Right cardiac atrium (tissue), 5 donors: ENCODE measurements at regions not wholly inside any gene's neighbourhood (a gene's known extent, or its start where the extent isn't known, plus 50 kb on each side); places are given as distances from the start of the nearest gene placed in this dataset.

Source experiments
- ATAC-seq, 2 donors: fragments of 200-7000 bp; cut with Tn5 transposase; one replicate each; pipeline versions ENCODE4 v1.8.0 to v1.9.1; 2020; ENCODE audit warnings: moderate library complexity in 2 of 2, mild to moderate bottlenecking in 1 of 2
- DNase-seq, 3 donors: peaks; one replicate each; pipeline ENCODE4 v3.0.0-alpha.2; 2020
- H3K27ac ChIP-seq: one replicate; pipeline ENCODE4 v1.5.1; 2013; ENCODE audit warnings: mild to moderate bottlenecking, low read length, control low read depth, moderate library complexity
- H3K27me3 ChIP-seq: one replicate; pipeline ENCODE4 v1.6.1; 2013; ENCODE audit not compliant: control insufficient read depth, insufficient read depth
- H3K4me1 ChIP-seq: one replicate; pipeline ENCODE4 v1.6.1; 2013; ENCODE audit warnings: low read length; ENCODE audit not compliant: control insufficient read depth, insufficient read depth
- H3K4me3 ChIP-seq: one replicate; pipeline ENCODE4 v1.5.1; 2013; ENCODE audit warnings: low read length, control low read depth
- H3K9me3 ChIP-seq: one replicate; pipeline ENCODE4 v1.6.1; 2013; ENCODE audit warnings: low read length; ENCODE audit not compliant: control insufficient read depth
- WGBS: extraction: QIAGEN DNeasy Blood & Tissue Kit; methylation state at CpG from one replicate; pipeline ENCODE4 v1.1.7; 2013; 5-methylcytosine and 5-hydroxymethylcytosine counted together
- intact Hi-C, 4 donors: fragments of 100-400 bp; cut with DNase I; formaldehyde crosslinking; loops; one replicate each; pipeline versions ENCODE4 v1.11.0 to v1.14.0; 2022 to 2023
- donor health status: healthy with polysubstance abuse.
- donor health status: DM: no; HTN: yes; CAD: no.
- donor health status: DM: no; HTN: no; CAD: no.
- donor health status: DM: no; HTN: yes; CAD: no; lungs with severe emphysema.
- donor health status: DM: yes; HTN: yes; CAD: no.

DNA sequence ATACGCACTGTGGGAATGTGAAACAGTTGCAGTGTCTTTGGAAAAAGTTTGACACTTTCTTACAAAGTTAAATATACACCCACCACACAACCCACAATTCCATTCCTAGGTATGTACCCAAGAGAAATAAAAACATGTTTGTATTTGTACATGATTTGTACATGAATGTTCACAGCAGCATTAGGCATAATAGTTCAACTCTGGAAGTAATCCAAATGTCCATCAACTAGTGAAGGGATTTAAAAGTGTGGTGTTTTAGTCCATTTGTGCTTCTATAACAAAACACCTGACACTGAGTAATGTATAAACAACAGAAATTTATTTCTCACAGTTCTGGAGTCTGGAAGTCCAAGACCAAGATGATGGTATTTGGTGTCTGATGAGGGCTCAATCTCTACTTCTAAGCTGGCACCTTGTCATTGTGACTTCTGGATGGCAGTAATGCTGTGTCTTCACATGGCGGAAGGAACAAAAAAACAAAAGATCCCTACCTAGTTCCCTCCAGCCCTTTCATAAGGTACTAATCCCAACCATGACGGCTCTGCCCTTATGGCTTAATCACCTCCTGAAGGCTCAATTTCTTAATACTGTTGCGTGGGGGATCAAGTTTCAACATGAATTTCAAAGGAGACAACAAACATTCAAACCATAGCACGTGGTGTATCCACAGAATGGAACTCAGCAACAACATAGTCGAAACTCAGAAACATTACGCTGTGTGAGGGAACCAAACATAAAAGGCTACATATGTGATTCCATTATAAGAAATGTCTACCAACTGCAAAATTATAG is 120.5 kb downstream of the AQP9 start:
- no peaks in the 10 kb centered on the region for H3K27me3 ChIP-seq
- ATAC-seq = no peak
- H3K4me1 ChIP-seq = peaks cover 2% of the 10 kb centered on the region
- H3K4me3 ChIP-seq = no peak overlapping the region
- peaks cover 3% of the 10 kb centered on the region for H3K9me3 ChIP-seq
- intact Hi-C loops = no loop called here
- no peak overlapping the region for H3K27ac ChIP-seq
- WGBS = 90% methylated on average over 7 of the region's 7 CpGs
- no peak for DNase-seq

DNA sequence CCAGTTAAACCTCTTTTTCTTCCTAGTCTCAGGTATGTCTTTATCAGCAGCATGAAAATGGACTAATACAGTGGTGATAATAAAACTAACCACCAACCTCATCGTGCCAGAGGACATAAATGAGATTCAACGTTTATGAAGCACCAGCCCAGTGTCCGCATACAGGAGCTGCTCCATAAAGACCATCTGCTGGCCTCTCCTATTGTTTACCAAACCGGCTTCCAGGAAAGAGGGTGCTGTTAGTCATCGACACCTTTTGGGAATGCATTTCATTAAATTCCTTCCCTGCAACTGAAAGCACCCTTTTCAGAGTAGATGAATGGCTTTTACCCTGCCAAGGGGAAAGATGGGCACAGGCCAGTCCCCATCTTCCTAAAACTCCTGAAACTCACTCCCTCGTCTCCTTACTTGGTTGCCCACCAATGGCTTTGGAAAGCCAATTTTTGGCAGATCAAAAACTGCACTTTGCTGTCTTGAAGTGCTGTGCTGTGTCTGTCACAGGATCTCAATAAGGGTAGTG is 122.1 kb downstream of the AQP9 start:
- H3K4me3 ChIP-seq = no peak overlapping the region
- peaks cover 3% of the 10 kb centered on the region for H3K4me1 ChIP-seq
- DNase-seq = no peak
- H3K27ac ChIP-seq = peak overlapping the region; percentile 90
- ATAC-seq = peak; percentile 25 to 28
- no peaks in the 10 kb centered on the region for H3K27me3 ChIP-seq
- H3K9me3 ChIP-seq = peaks cover 3% of the 10 kb centered on the region
- WGBS = 48% methylated on average over 6 of the region's 6 CpGs
- intact Hi-C loops = no loop called here

DNA sequence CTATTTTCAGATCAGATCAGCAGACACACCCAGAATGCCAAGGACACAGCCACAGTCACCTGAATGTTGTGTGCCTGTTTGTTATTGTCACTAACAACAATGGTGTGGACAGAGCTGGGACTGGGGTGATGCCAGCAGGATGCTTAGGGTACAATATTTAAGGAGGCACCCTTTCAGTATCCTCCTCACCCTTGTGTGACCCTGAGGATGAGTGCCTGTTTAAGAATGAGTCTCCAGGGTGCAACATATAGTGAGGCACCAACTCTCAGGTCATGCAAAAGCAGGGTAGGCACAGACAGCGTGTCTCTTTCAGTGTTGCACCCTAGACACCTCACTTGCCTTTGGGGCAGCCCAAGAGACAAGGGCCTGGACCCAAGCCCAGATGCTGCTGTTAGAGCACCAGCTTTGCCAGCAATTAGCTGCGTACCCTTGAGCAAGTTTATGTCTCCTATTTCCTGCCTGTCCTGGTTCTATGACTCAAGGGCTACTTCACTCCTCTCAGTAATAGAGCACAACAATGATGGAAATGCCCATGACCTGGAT is 122.6 kb downstream of the AQP9 start:
- Histone ChIP-seq H3K4me3 (no peak overlapping the region), H3K4me1 (peaks cover 3% of the 10 kb centered on the region), H3K27me3 (no peaks in the 10 kb centered on the region), H3K9me3 (no peaks in the 10 kb centered on the region), H3K27ac (peak overlapping the region; percentile 90)
- peak; percentile 53 to 87 (median 83) for DNase-seq
- WGBS = 65% methylated on average over 2 of the region's 2 CpGs
- intact Hi-C loops = no loop called here
- peak; percentile 88 to 89 for ATAC-seq

DNA sequence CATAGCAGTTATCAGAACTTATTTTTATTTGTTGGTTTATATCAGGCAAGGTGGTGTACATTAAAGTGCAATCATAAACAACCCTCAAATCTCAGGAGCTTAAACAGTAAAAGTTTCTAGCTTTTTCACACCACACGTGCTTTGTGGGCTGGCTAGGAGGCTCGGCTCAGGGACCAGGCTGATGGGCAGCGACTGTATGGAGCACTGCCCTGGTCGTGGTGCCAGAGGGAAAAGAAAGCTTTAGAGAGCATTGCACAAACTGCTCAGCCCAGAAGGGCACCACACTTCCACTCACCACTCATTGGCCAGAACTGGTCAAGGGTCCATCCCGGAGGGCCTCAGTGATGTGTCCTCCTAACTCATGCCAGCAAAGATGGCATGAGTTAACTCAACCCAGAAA is 123.2 kb downstream of the AQP9 start:
- WGBS = 93% methylated on average over 5 of the region's 5 CpGs
- H3K27ac ChIP-seq = peak overlapping the region; percentile 99
- ATAC-seq (no peak), DNase-seq (no peak)
- H3K27me3 ChIP-seq = no peaks in the 10 kb centered on the region
- no peak overlapping the region for H3K4me3 ChIP-seq
- no peaks in the 10 kb centered on the region for H3K9me3 ChIP-seq
- intact Hi-C loops = no loop called here
- H3K4me1 ChIP-seq = peaks cover 3% of the 10 kb centered on the region

DNA sequence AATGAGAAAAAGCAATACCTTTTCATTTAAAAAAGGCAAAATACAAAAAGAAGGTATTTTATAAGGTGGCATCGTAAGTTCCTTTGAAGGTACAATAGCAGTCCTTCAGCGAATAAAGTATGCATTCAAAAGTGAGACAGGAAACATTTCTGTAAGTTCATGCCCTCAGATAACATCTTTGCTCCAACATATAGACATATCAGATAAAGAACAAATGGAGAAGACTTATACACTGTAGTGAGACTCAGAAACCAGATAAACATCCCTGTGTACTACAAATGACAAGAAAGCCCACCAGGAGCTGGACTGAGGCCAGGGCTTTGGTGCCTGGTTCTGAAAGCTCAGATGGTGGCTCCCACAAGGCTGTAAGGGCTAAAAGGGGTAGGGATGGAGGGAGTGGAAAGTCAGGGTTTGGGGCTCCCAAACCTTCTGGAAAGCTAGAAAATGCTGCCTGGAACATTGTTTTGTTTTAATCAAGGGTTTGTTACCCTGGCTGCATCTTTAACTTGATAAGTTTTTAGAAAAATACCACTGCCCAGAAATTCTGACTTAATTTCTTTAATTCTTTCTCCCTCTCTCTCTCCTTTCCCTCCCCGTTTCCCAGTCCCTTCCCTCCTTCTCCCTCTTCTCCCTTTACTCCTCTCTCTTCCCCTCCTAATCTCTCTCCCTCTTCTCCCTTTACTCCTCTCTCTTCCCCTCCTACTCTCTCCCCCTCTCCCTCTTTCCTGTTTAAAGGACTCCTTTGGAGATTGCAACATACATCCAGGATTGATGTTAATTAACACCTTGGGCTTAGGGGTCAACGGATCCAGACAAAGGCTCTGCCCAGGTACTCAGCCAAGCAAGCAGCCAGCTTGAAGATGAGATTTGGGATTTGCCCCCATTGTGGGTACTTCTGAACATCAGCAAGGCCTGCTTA is 126.1 kb downstream of the AQP9 start:
- Histone ChIP-seq H3K4me3 (no peak overlapping the region), H3K27me3 (no peaks in the 10 kb centered on the region), H3K4me1 (peaks cover 3% of the 10 kb centered on the region), H3K9me3 (no peaks in the 10 kb centered on the region), H3K27ac (no peak overlapping the region)
- WGBS = 76% methylated on average over 4 of the region's 4 CpGs
- DNase-seq (no peak), ATAC-seq (no peak)
- intact Hi-C loops = no loop called here

DNA sequence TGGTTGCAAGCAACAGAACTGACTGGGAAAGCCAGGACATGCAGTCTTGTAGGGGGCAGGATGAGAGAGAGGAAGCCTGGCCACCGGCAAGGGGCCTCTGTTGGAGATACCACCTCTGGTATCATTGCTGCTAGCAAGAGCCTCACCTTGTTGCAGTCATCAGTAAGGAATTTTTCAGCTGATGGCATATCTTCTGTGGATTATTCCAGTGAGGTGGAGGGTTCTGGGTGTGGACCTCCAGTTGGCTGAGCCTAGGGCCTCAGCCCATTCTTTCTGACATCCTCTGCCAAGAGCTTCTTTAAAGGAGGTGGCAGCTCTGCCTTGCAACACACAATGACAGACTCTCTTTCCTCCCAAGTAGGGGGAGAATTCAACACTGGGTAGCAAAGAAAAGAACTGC is 128.9 kb downstream of the AQP9 start:
- no peak for DNase-seq
- ATAC-seq = no peak
- Histone ChIP-seq H3K27me3 (no peaks in the 10 kb centered on the region), H3K4me1 (peaks cover 6% of the 10 kb centered on the region), H3K4me3 (no peak overlapping the region), H3K9me3 (peaks cover 2% of the 10 kb centered on the region), H3K27ac (no peak overlapping the region)
- intact Hi-C loops = no loop called here
- 45% methylated on average over 1 of the region's 1 CpG for WGBS

DNA sequence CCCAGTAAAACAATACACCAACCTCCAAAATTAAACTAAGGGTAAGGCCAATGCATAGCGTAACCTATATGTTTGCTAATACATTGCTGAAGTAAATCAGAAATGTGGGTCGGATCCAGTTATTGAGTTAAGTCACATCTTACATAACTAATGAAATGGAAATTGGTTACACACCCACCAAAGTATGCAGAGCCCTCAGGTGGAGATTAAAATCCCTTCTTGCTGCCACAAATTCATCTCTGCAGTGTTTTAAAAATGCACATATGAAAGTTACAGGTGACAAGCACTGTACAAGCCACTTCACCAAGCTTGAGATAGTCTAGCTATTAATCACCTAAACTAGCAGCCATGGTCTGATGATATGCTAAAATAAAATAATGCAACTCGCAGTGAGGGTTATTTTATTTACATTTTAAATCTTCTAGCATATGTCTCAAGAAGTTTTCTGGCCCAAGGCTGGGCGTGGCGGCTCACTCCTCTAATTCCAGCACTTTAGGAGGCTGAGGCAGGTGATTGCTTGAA is 130.6 kb downstream of the AQP9 start:
- DNase-seq = no peak
- Histone ChIP-seq H3K27ac (no peak overlapping the region), H3K4me1 (peaks cover 5% of the 10 kb centered on the region), H3K4me3 (no peak overlapping the region), H3K9me3 (peaks cover 2% of the 10 kb centered on the region), H3K27me3 (no peaks in the 10 kb centered on the region)
- no peak for ATAC-seq
- intact Hi-C loops = no loop called here
- 84% methylated on average over 5 of the region's 5 CpGs for WGBS

DNA sequence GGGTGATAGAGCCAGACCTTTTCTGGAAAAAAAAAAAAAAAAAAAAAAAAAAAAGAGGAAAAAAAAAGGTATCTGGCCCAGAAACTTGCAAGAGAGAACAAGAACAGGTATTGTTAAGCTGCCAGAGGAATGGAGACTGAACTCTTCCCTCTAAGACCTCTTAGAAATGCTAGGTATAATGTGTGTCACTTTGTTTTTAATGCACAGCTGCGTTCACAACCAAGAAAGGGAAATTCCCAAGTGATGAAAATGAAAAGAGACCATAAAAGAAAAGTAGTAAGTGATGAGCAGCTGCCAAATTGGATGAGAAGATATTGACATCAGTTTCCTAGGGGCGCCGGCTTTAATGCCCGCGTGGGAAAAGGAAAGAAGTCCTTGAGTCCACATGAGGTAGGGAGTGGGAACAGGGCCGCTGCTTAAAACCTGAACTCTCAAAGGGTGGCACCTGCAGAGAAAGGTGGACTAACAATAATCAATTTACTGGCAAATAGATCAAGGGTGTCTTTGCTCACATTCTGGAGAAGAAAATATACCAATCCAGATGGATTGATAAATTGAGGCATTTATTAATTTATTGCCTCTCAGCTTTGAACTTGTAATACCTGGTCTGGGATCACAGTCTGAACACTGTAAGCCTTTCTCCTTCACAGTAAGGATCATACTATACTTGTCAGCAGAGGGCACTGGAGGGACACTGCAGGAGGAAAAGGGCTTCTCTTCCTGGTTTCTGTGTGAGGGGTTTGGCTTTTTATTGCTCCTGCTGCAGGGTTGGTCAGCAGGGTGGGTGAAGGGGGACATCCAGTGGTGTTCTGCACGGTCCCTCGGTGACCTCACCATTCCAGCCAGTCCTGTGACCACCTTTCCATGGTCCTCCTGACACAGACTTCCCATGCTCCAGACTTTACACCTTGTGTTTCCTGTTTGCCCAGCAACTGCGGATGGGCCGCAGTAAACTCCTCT is 131.6 kb downstream of the AQP9 start:
- intact Hi-C loops = loop anchor here in 2 of 4 donors (10.0 kb wide), 2 partner anchors 255 to 485 kb away; no protein-coding TSS in a partner anchor
- H3K27ac ChIP-seq = peak overlapping the region; percentile 75
- no peak for DNase-seq
- WGBS = 55% methylated on average over 10 of the region's 10 CpGs
- no peaks in the 10 kb centered on the region for H3K27me3 ChIP-seq
- ATAC-seq = peak; percentile 85 to 91
- H3K4me1 ChIP-seq = peaks cover 3% of the 10 kb centered on the region
- H3K4me3 ChIP-seq = no peak overlapping the region
- H3K9me3 ChIP-seq = peaks cover 2% of the 10 kb centered on the region

DNA sequence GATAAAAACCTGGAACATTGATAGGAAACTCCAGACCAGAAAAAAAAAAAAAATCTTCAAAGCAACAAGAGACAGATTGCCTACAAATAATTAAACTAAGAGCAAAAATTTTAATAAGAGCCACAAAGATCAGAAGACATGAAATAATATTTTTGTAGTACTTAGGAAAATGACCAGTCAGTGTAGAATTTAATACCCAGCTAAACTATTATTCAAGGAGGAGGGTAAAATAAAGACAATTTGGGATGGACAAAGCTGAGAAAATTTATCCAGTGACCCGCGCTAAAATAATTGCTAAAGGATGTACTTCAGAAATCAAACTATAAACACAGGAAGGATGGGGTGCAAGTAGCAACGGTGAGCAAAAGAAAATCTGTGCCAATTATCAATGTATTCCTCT is 133.2 kb downstream of the AQP9 start:
- intact Hi-C loops = loop anchor here in 2 of 4 donors (10.0 kb wide), 2 partner anchors 253 to 483 kb away; no protein-coding TSS in a partner anchor

DNA sequence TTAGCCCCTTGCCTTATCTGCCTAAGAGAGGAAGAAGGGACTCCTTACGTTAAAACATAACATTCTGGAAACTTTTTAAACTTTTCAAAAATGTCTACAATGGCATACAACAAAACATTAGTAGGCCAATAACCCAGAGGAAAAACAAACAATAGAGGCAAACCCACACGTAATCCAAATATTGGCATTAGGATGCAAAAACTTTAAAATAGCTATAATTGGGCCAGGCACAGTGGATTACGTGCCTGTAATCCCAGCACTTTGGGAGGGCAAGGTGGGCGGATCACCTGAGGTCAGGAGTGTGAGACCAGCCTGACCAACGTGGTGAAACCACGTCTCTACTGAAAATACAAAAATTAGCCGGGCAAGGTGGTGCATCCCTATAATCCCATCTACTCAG is 134.9 kb downstream of the AQP9 start:
- DNase-seq = no peak
- Histone ChIP-seq H3K9me3 (peaks cover 2% of the 10 kb centered on the region), H3K4me3 (no peak overlapping the region), H3K27me3 (no peaks in the 10 kb centered on the region), H3K4me1 (peaks cover 3% of the 10 kb centered on the region), H3K27ac (no peak overlapping the region)
- no peak for ATAC-seq
- intact Hi-C loops = loop anchor here in 2 of 4 donors (10.0 kb wide), 2 partner anchors 252 to 482 kb away; no protein-coding TSS in a partner anchor
- 97% methylated on average over 7 of the region's 7 CpGs for WGBS

More for the DNA sequence above, 133.2 kb downstream of the AQP9 start:
- no peak for ATAC-seq
- no peak overlapping the region for H3K27ac ChIP-seq
- H3K9me3 ChIP-seq = peaks cover 2% of the 10 kb centered on the region
- DNase-seq = no peak
- H3K4me3 ChIP-seq = no peak overlapping the region
- WGBS = 88% methylated on average over 3 of the region's 3 CpGs
- peaks cover 3% of the 10 kb centered on the region for H3K4me1 ChIP-seq
- no peaks in the 10 kb centered on the region for H3K27me3 ChIP-seq
